ENCODE measurements at regions not wholly inside any gene's neighbourhood (a gene's known extent, or its start where the extent isn't known, plus 50 kb on each side); places are given as distances from the start of the nearest gene placed in this dataset.

GRCh38 chr5:98187945-98188344, 585.5 kb upstream of the RGMB start:
- TF ChIP-seq GATA2 (IDR thresholded peaks at IDR 0.05; ENCODE audit: low read depth, low read length) (no peak), GATA3 (IDR thresholded peaks at IDR 0.05; ENCODE audit: low read depth, low read length) (no peak)

All from SH-SY5Y (cell line).